OCI-LY3 (cell line): ENCODE measurements at regions not wholly inside any gene's neighbourhood (a gene's known extent, or its start where the extent isn't known, plus 50 kb on each side); places are given as distances from the start of the nearest gene placed in this dataset.

Experiments
- CTCF ChIP-seq: fragments of 200-600, 300-600 bp; sonication (generic); IDR thresholded peaks from 2 replicates; pipeline ENCODE4 v1.5.1; 2014; ENCODE audit warnings: antibody characterized with exemption, low read length, low read depth
- EZH2phosphoT487 ChIP-seq: fragments of 200-600 bp; shearing (Covaris generic); IDR thresholded peaks from 2 replicates; pipeline ENCODE4 v1.6.1; 2018; ENCODE audit warnings: antibody characterized with exemption, mixed run types, low read depth

- TF ChIP-seq CTCF = no peak
- TF ChIP-seq EZH2phosphoT487 = no peak
Observed at GRCh38 chr5:120239086-120239485, 225.0 kb upstream of the PRR16 start.
